Liver (tissue), 3 donors: ENCODE measurements at regions not wholly inside any gene's neighbourhood (a gene's known extent, or its start where the extent isn't known, plus 50 kb on each side); places are given as distances from the start of the nearest gene placed in this dataset.

Experiments
- CTCF ChIP-seq: fragments of 150-350 bp; IDR thresholded peaks from 2 replicates; pipeline ENCODE4 v1.5.1; 2017; ENCODE audit warnings: improper control_type of control experiment, low read depth, low read length; ENCODE audit not compliant: missing input control
- TAF1 ChIP-seq: conservative IDR thresholded peaks from 2 replicates; pipeline ENCODE4 v1.6.1; 2016; ENCODE audit warnings: antibody characterized with exemption, mild to moderate bottlenecking
- YY1 ChIP-seq: IDR thresholded peaks from 2 replicates; pipeline ENCODE4 v1.6.1; 2016; ENCODE audit warnings: antibody characterized with exemption, mild to moderate bottlenecking
- TF ChIP-seq, protein P1 (sequence below): IDR thresholded peaks from 2 replicates; pipeline ENCODE4 v1.6.1; 2016; ENCODE audit warnings: antibody characterized with exemption
- TF ChIP-seq, protein P2 (sequence below): IDR thresholded peaks from 2 replicates; pipeline ENCODE4 v1.6.1; 2016; ENCODE audit warnings: antibody characterized with exemption
- donor health status: healthy.
- donor health status: healthy.

DNA sequence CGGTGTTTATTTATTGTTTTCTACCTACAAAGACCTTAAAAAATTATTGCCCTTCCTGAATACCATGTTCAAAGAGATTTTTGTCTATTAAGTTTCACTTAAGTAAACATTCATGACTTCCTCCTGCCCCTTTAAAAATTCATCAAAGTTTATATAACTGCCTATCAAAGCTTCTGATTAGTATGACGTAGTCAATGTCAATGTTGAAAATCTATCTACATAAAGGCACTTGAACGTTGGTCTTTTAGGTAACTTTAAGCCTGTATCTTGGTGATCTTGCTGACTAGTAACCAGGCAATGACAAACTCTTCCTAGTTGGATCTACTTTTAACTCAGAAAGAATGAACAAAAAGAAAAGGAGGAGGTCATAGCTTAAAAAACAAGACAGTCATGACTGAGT lies 97.2 kb downstream of the MAIP1 start:
- no peak for TF ChIP-seq CTCF
- TF ChIP-seq, protein P1, sequence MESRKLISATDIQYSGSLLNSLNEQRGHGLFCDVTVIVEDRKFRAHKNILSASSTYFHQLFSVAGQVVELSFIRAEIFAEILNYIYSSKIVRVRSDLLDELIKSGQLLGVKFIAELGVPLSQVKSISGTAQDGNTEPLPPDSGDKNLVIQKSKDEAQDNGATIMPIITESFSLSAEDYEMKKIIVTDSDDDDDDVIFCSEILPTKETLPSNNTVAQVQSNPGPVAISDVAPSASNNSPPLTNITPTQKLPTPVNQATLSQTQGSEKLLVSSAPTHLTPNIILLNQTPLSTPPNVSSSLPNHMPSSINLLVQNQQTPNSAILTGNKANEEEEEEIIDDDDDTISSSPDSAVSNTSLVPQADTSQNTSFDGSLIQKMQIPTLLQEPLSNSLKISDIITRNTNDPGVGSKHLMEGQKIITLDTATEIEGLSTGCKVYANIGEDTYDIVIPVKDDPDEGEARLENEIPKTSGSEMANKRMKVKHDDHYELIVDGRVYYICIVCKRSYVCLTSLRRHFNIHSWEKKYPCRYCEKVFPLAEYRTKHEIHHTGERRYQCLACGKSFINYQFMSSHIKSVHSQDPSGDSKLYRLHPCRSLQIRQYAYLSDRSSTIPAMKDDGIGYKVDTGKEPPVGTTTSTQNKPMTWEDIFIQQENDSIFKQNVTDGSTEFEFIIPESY = no peak
- no peak for TF ChIP-seq TAF1
- TF ChIP-seq YY1 = no peak
- TF ChIP-seq, protein P2, sequence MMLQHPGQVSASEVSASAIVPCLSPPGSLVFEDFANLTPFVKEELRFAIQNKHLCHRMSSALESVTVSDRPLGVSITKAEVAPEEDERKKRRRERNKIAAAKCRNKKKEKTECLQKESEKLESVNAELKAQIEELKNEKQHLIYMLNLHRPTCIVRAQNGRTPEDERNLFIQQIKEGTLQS = no peak
